SK-N-SH treated with all-trans-retinoic acid at 6 μM for 48 hours (cell line): ENCODE measurements at regions not wholly inside any gene's neighbourhood (a gene's known extent, or its start where the extent isn't known, plus 50 kb on each side); places are given as distances from the start of the nearest gene placed in this dataset.

Source experiments
- ARNTL ChIP-seq: fragments of 450-650 bp; formaldehyde crosslinking; IDR thresholded peaks from 2 replicates; pipeline ENCODE4 v1.5.0; 2020; ENCODE audit warnings: low read depth, mild to moderate bottlenecking, moderate library complexity, borderline replicate concordance
- CREB5 ChIP-seq: fragments of 250-450 bp; sonication (Bioruptor Pico); IDR thresholded peaks from 2 replicates; pipeline ENCODE4 v1.5.1; 2020; ENCODE audit warnings: low read depth, mild to moderate bottlenecking, moderate library complexity
- PPARA ChIP-seq: fragments of 250-450 bp; sonication (Bioruptor Pico); IDR thresholded peaks from 2 replicates; pipeline ENCODE4 v1.5.0; 2020; ENCODE audit warnings: mild to moderate bottlenecking, borderline replicate concordance
- RARB ChIP-seq: fragments of 250-450 bp; sonication (Bioruptor Pico); IDR thresholded peaks from 2 replicates; pipeline ENCODE4 v1.8.0; 2021; ENCODE audit warnings: mild to moderate bottlenecking, moderate library complexity
- TCF4 ChIP-seq: fragments of 250-450 bp; sonication (Bioruptor Pico); IDR thresholded peaks from 2 replicates; pipeline ENCODE4 v1.8.0; 2021; ENCODE audit warnings: mild to moderate bottlenecking, moderate library complexity, borderline replicate concordance
- ZFP30 ChIP-seq: fragments of 450-650 bp; formaldehyde crosslinking; IDR thresholded peaks from 2 replicates; pipeline ENCODE4 v1.5.0; 2022; ENCODE audit warnings: mild to moderate bottlenecking, moderate library complexity
- ZNF8 ChIP-seq: fragments of 450-650 bp; formaldehyde crosslinking; IDR thresholded peaks from 2 replicates; pipeline ENCODE4 v1.5.0; 2020; ENCODE audit warnings: mild to moderate bottlenecking, moderate library complexity
- TF ChIP-seq, protein P1 (sequence below): fragments of 250-450 bp; sonication (Bioruptor Pico); IDR thresholded peaks from 2 replicates; pipeline ENCODE4 v1.8.0; 2020; ENCODE audit warnings: mild to moderate bottlenecking, moderate library complexity, borderline replicate concordance
- TF ChIP-seq, protein P2 (sequence below): fragments of 250-450 bp; sonication (Bioruptor Pico); IDR thresholded peaks from 2 replicates; pipeline ENCODE4 v1.5.0; 2020; ENCODE audit warnings: mild to moderate bottlenecking, moderate library complexity
- TF ChIP-seq, protein P3 (sequence below): fragments of 250-450 bp; sonication (Bioruptor Pico); IDR thresholded peaks from 2 replicates; pipeline ENCODE4 v1.5.1; 2021; ENCODE audit warnings: mild to moderate bottlenecking, moderate library complexity

DNA sequence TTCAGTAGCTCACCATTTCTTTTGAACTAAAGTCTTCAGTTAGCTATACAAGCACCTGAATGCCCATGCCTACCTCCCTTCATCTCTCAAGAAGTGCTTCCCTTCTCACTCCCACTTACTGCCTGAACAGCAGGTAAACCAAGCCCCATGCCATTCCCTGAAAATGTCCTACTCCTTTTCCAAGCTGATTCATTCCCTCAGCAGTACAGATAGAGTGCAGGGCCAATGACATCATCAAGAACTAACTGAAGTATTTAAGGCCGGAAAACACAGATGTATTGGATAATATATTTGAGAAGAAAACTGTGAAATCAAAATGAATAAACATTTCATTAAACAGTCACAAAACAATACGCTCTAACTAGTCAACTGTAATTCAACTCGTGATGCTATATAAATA, 478.8 kb upstream of the CDH11 start:
- TF ChIP-seq PPARA (CRISPR knock-in tag) (no peak), ARNTL (CRISPR knock-in tag) (no peak), RARB (CRISPR knock-in tag) (no peak), TCF4 (CRISPR knock-in tag) (no peak), CREB5 (CRISPR knock-in tag) (no peak), ZFP30 (no peak), ZNF8 (CRISPR knock-in tag) (no peak)
- TF ChIP-seq, protein P1, sequence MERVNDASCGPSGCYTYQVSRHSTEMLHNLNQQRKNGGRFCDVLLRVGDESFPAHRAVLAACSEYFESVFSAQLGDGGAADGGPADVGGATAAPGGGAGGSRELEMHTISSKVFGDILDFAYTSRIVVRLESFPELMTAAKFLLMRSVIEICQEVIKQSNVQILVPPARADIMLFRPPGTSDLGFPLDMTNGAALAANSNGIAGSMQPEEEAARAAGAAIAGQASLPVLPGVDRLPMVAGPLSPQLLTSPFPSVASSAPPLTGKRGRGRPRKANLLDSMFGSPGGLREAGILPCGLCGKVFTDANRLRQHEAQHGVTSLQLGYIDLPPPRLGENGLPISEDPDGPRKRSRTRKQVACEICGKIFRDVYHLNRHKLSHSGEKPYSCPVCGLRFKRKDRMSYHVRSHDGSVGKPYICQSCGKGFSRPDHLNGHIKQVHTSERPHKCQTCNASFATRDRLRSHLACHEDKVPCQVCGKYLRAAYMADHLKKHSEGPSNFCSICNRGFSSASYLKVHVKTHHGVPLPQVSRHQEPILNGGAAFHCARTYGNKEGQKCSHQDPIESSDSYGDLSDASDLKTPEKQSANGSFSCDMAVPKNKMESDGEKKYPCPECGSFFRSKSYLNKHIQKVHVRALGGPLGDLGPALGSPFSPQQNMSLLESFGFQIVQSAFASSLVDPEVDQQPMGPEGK (CRISPR knock-in tag): no peak
- TF ChIP-seq, protein P2, sequence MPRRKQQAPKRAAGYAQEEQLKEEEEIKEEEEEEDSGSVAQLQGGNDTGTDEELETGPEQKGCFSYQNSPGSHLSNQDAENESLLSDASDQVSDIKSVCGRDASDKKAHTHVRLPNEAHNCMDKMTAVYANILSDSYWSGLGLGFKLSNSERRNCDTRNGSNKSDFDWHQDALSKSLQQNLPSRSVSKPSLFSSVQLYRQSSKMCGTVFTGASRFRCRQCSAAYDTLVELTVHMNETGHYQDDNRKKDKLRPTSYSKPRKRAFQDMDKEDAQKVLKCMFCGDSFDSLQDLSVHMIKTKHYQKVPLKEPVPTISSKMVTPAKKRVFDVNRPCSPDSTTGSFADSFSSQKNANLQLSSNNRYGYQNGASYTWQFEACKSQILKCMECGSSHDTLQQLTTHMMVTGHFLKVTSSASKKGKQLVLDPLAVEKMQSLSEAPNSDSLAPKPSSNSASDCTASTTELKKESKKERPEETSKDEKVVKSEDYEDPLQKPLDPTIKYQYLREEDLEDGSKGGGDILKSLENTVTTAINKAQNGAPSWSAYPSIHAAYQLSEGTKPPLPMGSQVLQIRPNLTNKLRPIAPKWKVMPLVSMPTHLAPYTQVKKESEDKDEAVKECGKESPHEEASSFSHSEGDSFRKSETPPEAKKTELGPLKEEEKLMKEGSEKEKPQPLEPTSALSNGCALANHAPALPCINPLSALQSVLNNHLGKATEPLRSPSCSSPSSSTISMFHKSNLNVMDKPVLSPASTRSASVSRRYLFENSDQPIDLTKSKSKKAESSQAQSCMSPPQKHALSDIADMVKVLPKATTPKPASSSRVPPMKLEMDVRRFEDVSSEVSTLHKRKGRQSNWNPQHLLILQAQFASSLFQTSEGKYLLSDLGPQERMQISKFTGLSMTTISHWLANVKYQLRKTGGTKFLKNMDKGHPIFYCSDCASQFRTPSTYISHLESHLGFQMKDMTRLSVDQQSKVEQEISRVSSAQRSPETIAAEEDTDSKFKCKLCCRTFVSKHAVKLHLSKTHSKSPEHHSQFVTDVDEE: no peak
- TF ChIP-seq, protein P3, sequence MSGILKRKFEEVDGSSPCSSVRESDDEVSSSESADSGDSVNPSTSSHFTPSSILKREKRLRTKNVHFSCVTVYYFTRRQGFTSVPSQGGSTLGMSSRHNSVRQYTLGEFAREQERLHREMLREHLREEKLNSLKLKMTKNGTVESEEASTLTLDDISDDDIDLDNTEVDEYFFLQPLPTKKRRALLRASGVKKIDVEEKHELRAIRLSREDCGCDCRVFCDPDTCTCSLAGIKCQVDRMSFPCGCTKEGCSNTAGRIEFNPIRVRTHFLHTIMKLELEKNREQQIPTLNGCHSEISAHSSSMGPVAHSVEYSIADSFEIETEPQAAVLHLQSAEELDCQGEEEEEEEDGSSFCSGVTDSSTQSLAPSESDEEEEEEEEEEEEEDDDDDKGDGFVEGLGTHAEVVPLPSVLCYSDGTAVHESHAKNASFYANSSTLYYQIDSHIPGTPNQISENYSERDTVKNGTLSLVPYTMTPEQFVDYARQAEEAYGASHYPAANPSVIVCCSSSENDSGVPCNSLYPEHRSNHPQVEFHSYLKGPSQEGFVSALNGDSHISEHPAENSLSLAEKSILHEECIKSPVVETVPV (CRISPR knock-in tag): no peak
